HepG2 (cell line): ENCODE measurements at regions not wholly inside any gene's neighbourhood (a gene's known extent, or its start where the extent isn't known, plus 50 kb on each side); places are given as distances from the start of the nearest gene placed in this dataset.

ENCODE experiments used
- ATAC-seq: fragments of 200-7000 bp; cut with Tn5 transposase; 3 replicates; pipeline ENCODE4 v1.9.1; 2020; ENCODE audit warnings: mild to moderate bottlenecking, moderate library complexity
- BruUV-seq: library from RNA; stranded (reverse); fragments of 400-500 nt; replicated peaks from 2 replicates; lab custom pipeline; 2021; lab: Mats Ljungman, UMichigan
- CTCF ChIA-PET: fragments of 300-600 bp; formaldehyde crosslinking; extraction: SDS; loops from one replicate; lab custom pipeline; 2021; ENCODE audit warnings: low total read pairs, inconsistent platforms, low intra/inter-chr PET ratio; lab: Yijun Ruan, JAX
- POLR2A ChIA-PET: fragments of 350-600 bp; sonication (Branson Sonifier 250); formaldehyde crosslinking; loops from one replicate; lab custom pipeline; 2020; ENCODE audit warnings: antibody characterized with exemption, inconsistent platforms; lab: Yijun Ruan, JAX
- DNase-seq: peaks from one replicate; pipeline ENCODE4 v3.0.0-alpha.2; 2015; ENCODE audit warnings: low spot score
- FAIRE-seq: peaks from 3 replicates; lab custom pipeline; 2011; peaks lifted over from hg19 to GRCh38; lab: Jason Lieb, UNC
- H2AFZ ChIP-seq: one replicate; pipeline ENCODE4 v1.6.1; 2011; ENCODE audit warnings: low read length, inconsistent platforms
- H3K27ac ChIP-seq: fragments of 300-600 bp; 3 replicates; pipeline ENCODE4 v1.8.0; 2011; ENCODE audit warnings: mixed run types, mild to moderate bottlenecking, mixed read lengths, low read length, inconsistent platforms; ENCODE audit not compliant: insufficient read depth; ENCODE audit errors: extremely low read length
- H3K27me3 ChIP-seq, 2 experiments: fragments of 200-600 bp in 1 of 2; 2 replicates in 1 of 2; 3 replicates in 1 of 2; pipeline versions ENCODE4 v1.6.0 to v1.8.0; 2011; ENCODE audit warnings: low read length in 2 of 2, mild to moderate bottlenecking in 2 of 2, moderate library complexity in 2 of 2, inconsistent platforms in 1 of 2; ENCODE audit not compliant: insufficient read depth in 2 of 2, control insufficient read depth in 1 of 2
- H3K36me3 ChIP-seq, 2 experiments: fragments of 200-600 bp in 1 of 2; replicated peaks in 1 of 2; 2 replicates in 1 of 2; 3 replicates in 1 of 2; pipeline versions ENCODE4 v1.5.1 to v1.8.0; 2011; ENCODE audit warnings: low read length in 2 of 2, inconsistent platforms in 1 of 2; ENCODE audit not compliant: insufficient read depth in 2 of 2, control insufficient read depth in 1 of 2
- H3K4me1 ChIP-seq: 2 replicates; pipeline ENCODE4 v1.5.1; 2012; ENCODE audit warnings: low read length, inconsistent platforms; ENCODE audit not compliant: insufficient read depth
- H3K4me2 ChIP-seq: 2 replicates; pipeline ENCODE4 v1.6.0; 2011; ENCODE audit warnings: low read depth, low read length, inconsistent platforms
- H3K4me3 ChIP-seq, 3 experiments: fragments of 200-600 bp in 1 of 3; sonication (generic), shearing (Covaris generic) in 1 of 3; replicated peaks in 1 of 3; 2 replicates each; pipeline ENCODE4 v1.5.1; 2011 to 2016; ENCODE audit warnings: low read length in 3 of 3, inconsistent platforms in 2 of 3, low read depth in 2 of 3, mild to moderate bottlenecking in 2 of 3, control low read depth in 1 of 3, mixed read lengths in 1 of 3; ENCODE audit not compliant: insufficient read depth in 1 of 3
- H3K79me2 ChIP-seq: one replicate; pipeline ENCODE4 v1.6.1; 2011; ENCODE audit warnings: low read length, inconsistent platforms; ENCODE audit not compliant: insufficient read depth
- H3K9ac ChIP-seq: 2 replicates; pipeline ENCODE4 v1.6.0; 2011; ENCODE audit warnings: mild to moderate bottlenecking, low read depth, low read length, inconsistent platforms; ENCODE audit not compliant: insufficient read depth
- H3K9me3 ChIP-seq: 2 replicates; pipeline ENCODE4 v1.5.1; 2012; ENCODE audit warnings: mild to moderate bottlenecking, low read length
- H4K20me1 ChIP-seq: 2 replicates; pipeline ENCODE4 v1.6.0; 2011; ENCODE audit warnings: inconsistent platforms, mild to moderate bottlenecking, low read length, moderate library complexity; ENCODE audit not compliant: insufficient read depth
- MLLT10 ChIP-seq: sonication (generic); formaldehyde crosslinking; IDR thresholded peaks from 2 replicates; pipeline ENCODE4 v1.4.0; 2020; ENCODE audit warnings: missing genetic modification reagents
- NCOA1 ChIP-seq: sonication (generic); formaldehyde crosslinking; IDR thresholded peaks from 2 replicates; pipeline ENCODE4 v1.9.0; 2021; ENCODE audit warnings: missing genetic modification reagents
- NFYB ChIP-seq: sonication (generic); formaldehyde crosslinking; IDR thresholded peaks from 2 replicates; pipeline ENCODE4 v1.4.0; 2020; ENCODE audit warnings: missing genetic modification reagents
- SMAD3 ChIP-seq: sonication (generic); formaldehyde crosslinking; IDR thresholded peaks from 2 replicates; pipeline ENCODE4 v1.4.0; 2020; ENCODE audit warnings: missing genetic modification reagents
- ZNF329 ChIP-seq: sonication (generic); formaldehyde crosslinking; IDR thresholded peaks from 2 replicates; pipeline ENCODE4 v1.9.0; 2021; ENCODE audit warnings: low read depth, mild to moderate bottlenecking, missing genetic modification reagents
- ZNF850 ChIP-seq: sonication (generic); formaldehyde crosslinking; conservative IDR thresholded peaks from 2 replicates; pipeline ENCODE4 v1.9.0; 2021; ENCODE audit warnings: mild to moderate bottlenecking, missing genetic modification reagents
- WGBS: methylation state at CpG from one replicate; pipeline ENCODE4 v1.1.6; 2017; ENCODE audit warnings: low lambda C conversion rate; 5-methylcytosine and 5-hydroxymethylcytosine counted together
- in situ Hi-C: cut with HindIII; loops from 2 replicates; pipeline ENCODE4 v1.10.0; 2017; ENCODE audit warnings: low pct_unique_long_range_greater_than_20kb; ENCODE audit not compliant: extremely low pct_ligation_motif_present
- intact Hi-C: fragments of 100-400 bp; cut with micrococcal nuclease; formaldehyde crosslinking; loops from one replicate; pipeline ENCODE4 v1.10.0; 2022; ENCODE audit not compliant: unreplicated experiment
- TF ChIP-seq, protein P1 (sequence below): sonication (generic); formaldehyde crosslinking; IDR thresholded peaks from 2 replicates; pipeline ENCODE4 v1.5.1; 2020; ENCODE audit warnings: mild to moderate bottlenecking, missing genetic modification reagents, moderate library complexity

DNA sequence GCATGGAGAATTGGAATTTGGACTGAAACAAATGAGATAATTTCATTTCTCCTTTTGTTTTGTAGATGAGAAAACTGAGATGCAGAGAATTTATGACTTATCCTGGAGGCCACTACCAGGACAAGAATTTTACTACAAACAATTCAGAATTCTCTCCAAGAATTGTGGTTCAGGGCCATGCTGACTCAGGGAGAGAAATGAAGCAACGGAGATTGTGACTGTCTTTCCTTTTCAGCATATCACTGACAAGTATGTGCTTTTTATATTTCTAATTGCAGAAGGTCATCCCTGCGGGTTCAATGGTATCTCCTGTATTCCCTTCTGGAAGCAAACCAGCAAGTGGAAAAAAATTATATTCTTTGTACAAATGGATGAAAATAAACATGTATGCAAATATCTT lies 170.8 kb upstream of the MITF start:
- Histone ChIP-seq H3K4me2 (no peak overlapping the region), H4K20me1 (no peaks in the 10 kb centered on the region), H3K4me3 (no peak overlapping the region), H2AFZ (no peak overlapping the region), H3K79me2 (no peaks in the 10 kb centered on the region), H3K27me3 (no peaks in the 10 kb centered on the region; a peak in 1 of 5 replicates), H3K9me3 (no peaks in the 10 kb centered on the region), H3K36me3 (no peaks in the 10 kb centered on the region), H3K4me1 (no peaks in the 10 kb centered on the region), H3K9ac (no peak overlapping the region), H3K27ac (no peak overlapping the region)
- POLR2A ChIA-PET, result no interaction called here
- TF ChIP-seq MLLT10 (CRISPR knock-in tag) (no peak), NCOA1 (CRISPR knock-in tag) (no peak), ZNF850 (CRISPR knock-in tag) (no peak), ZNF329 (no peak), NFYB (CRISPR knock-in tag) (no peak), SMAD3 (CRISPR knock-in tag) (no peak)
- TF ChIP-seq, protein P1, sequence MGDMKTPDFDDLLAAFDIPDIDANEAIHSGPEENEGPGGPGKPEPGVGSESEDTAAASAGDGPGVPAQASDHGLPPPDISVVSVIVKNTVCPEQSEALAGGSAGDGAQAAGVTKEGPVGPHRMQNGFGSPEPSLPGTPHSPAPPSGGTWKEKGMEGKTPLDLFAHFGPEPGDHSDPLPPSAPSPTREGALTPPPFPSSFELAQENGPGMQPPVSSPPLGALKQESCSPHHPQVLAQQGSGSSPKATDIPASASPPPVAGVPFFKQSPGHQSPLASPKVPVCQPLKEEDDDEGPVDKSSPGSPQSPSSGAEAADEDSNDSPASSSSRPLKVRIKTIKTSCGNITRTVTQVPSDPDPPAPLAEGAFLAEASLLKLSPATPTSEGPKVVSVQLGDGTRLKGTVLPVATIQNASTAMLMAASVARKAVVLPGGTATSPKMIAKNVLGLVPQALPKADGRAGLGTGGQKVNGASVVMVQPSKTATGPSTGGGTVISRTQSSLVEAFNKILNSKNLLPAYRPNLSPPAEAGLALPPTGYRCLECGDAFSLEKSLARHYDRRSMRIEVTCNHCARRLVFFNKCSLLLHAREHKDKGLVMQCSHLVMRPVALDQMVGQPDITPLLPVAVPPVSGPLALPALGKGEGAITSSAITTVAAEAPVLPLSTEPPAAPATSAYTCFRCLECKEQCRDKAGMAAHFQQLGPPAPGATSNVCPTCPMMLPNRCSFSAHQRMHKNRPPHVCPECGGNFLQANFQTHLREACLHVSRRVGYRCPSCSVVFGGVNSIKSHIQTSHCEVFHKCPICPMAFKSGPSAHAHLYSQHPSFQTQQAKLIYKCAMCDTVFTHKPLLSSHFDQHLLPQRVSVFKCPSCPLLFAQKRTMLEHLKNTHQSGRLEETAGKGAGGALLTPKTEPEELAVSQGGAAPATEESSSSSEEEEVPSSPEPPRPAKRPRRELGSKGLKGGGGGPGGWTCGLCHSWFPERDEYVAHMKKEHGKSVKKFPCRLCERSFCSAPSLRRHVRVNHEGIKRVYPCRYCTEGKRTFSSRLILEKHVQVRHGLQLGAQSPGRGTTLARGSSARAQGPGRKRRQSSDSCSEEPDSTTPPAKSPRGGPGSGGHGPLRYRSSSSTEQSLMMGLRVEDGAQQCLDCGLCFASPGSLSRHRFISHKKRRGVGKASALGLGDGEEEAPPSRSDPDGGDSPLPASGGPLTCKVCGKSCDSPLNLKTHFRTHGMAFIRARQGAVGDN (CRISPR knock-in tag), result no peak
- in situ Hi-C loops, result no loop called here
- CTCF ChIA-PET, result no interaction called here
- intact Hi-C loops, result no loop called here
- no peak for ATAC-seq
- WGBS, result 6% methylated on average over 2 of the region's 2 CpGs
- no TSS peak for BruUV-seq
- DNase-seq, result no peak
- FAIRE-seq, result no peak
